GM06990 (cell line): ENCODE measurements at regions not wholly inside any gene's neighbourhood (a gene's known extent, or its start where the extent isn't known, plus 50 kb on each side); places are given as distances from the start of the nearest gene placed in this dataset.

Experiments used
- DNase-seq: peaks from one replicate; pipeline ENCODE4 v3.0.0-alpha.2; 2011; ENCODE audit not compliant: insufficient read length; ENCODE audit errors: extremely low read depth
- H3K27me3 ChIP-seq: replicated peaks from 2 replicates; pipeline ENCODE4 v1.6.0; 2011; ENCODE audit warnings: low read length; ENCODE audit not compliant: control insufficient read depth, insufficient read depth
- H3K36me3 ChIP-seq: 2 replicates; pipeline ENCODE4 v1.5.1; 2011; ENCODE audit warnings: low read length; ENCODE audit not compliant: control insufficient read depth, insufficient read depth
- H3K4me3 ChIP-seq: replicated peaks from 2 replicates; pipeline ENCODE4 v1.5.1; 2011; ENCODE audit warnings: low read depth, mild to moderate bottlenecking, control low read depth, low read length
- CTCF ChIP-seq: IDR thresholded peaks from 2 replicates; pipeline ENCODE4 v1.5.1; 2011; ENCODE audit warnings: low read length, control low read depth, mild to moderate bottlenecking, inconsistent platforms; ENCODE audit not compliant: insufficient read depth, poor library complexity, severe bottlenecking

GRCh38 chr14:89078021-89078795 lies 253.8 kb downstream of the TTC8 start:
- no peak for TF ChIP-seq CTCF
- DNase-seq = no peak
- Histone ChIP-seq H3K4me3 (no peak overlapping the region), H3K27me3 (0 out of 2 replicates have a peak, but pooled peaks cover 2% of the 10 kb centered on the region), H3K36me3 (no peaks in the 10 kb centered on the region)

- no peak for DNase-seq
- Histone ChIP-seq H3K4me3 (no peak overlapping the region), H3K27me3 (no peaks in the 10 kb centered on the region), H3K36me3 (no peaks in the 10 kb centered on the region)
- TF ChIP-seq CTCF = no peak
Measured at GRCh38 chr14:89085231-89085731, 260.8 kb downstream of the TTC8 start.

- Histone ChIP-seq H3K27me3 (no peaks in the 10 kb centered on the region), H3K36me3 (no peaks in the 10 kb centered on the region), H3K4me3 (no peak overlapping the region)
- no peak for TF ChIP-seq CTCF
- no peak for DNase-seq
Measured at GRCh38 chr14:89085737-89086382, 261.4 kb downstream of the TTC8 start.

GRCh38 chr14:89088530-89088929 lies 264.1 kb downstream of the TTC8 start:
- no peak for TF ChIP-seq CTCF
- no peak for DNase-seq
- Histone ChIP-seq H3K36me3 (no peaks in the 10 kb centered on the region), H3K27me3 (no peaks in the 10 kb centered on the region), H3K4me3 (no peak overlapping the region)

- Histone ChIP-seq H3K4me3 (no peak overlapping the region), H3K27me3 (no peaks in the 10 kb centered on the region), H3K36me3 (no peaks in the 10 kb centered on the region)
- no peak for TF ChIP-seq CTCF
- DNase-seq = no peak
Measured at GRCh38 chr14:89089330-89089729, 264.9 kb downstream of the TTC8 start.
